HG02763 (cell line): ENCODE measurements at regions not wholly inside any gene's neighbourhood (a gene's known extent, or its start where the extent isn't known, plus 50 kb on each side); places are given as distances from the start of the nearest gene placed in this dataset.
"Not testable (repeated sequence)": the region's sequence is repeated elsewhere in the genome, so short reads cannot be mapped to it uniquely, and the experiment has no call there.

ENCODE experiments used
- ATAC-seq: cut with Tn5 transposase; IDR thresholded peaks from one replicate; pipeline ENCODE4 v1.9.1; 2021; ENCODE audit warnings: mild to moderate bottlenecking, moderate library complexity; ENCODE audit not compliant: unreplicated experiment

DNA sequence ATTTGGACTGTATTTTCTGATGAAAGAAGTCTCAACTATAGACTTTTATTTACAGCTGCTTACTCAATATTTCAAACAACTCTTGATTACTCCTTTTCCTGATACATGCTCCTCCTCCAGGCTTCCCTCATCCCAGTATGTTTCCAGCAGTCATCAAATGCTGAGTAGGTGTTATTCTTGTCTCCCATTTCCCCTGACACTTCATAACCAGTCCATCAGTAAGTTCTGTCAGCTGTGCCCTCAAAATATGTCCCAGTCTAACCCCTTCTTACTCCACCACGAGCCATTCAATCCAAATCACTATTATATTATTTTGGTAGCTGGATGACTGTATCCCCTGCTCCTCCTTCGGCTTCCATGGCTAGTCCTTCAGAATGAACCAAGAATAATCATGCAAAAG, 189.1 kb upstream of the DTNA start:
- no peak for ATAC-seq

DNA sequence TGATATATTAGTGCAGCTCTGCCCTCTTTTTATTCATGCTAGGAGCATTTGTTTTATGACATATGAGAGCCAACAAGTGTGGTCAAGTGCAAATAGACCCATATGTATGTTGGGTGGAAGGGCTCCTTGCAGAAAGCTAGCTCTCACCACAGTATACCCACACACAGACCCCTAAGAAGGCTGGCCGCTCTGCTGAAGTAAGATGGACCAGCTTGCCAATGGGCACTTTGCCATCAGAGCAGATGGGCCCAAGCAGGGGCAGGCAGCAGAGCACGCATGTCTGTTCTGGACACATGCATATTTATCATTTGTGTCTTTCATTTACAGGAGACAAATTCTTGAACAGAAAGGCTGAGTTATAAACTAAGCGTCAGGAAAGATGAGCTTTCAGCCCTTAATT, 187.5 kb upstream of the DTNA start:
- ATAC-seq: no peak

DNA sequence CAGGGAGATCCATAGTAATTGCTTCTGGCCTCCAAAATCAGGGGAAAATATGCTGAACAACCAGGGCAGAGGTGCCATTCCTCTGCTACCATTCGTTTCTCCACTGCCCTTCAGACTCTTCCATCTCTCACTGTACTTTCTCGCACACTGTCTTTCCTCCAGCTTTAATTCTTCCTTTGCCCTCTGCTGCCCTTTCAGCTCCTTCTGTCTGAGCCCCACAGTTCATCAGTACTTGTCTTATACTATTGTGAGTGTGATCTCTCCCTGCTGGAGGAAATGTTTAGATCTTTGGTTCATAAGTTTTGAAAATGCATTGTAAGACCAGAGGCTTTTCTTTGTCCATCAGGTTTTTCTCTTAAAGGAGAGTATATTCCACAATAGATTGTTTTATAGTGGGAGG, 184.9 kb upstream of the DTNA start:
- ATAC-seq: no peak

DNA sequence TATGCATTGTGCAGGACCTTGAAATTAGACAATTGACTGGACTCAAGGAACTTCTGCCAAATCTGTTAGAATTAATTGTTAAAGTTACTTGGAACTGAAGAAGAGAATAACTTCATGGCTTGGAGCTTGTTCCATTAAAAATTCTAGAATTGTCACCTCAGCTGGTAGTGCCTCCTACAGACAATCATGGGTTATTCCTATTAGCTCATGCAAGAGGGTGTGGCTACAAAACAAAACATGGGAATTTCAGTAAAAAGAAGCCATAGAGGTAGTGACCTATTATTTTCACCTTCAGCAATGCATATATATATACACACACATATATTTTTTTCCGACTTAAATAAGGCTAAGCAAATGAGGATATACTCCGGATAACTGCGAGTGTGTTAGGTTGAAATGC, 181.9 kb upstream of the DTNA start:
- no peak for ATAC-seq

DNA sequence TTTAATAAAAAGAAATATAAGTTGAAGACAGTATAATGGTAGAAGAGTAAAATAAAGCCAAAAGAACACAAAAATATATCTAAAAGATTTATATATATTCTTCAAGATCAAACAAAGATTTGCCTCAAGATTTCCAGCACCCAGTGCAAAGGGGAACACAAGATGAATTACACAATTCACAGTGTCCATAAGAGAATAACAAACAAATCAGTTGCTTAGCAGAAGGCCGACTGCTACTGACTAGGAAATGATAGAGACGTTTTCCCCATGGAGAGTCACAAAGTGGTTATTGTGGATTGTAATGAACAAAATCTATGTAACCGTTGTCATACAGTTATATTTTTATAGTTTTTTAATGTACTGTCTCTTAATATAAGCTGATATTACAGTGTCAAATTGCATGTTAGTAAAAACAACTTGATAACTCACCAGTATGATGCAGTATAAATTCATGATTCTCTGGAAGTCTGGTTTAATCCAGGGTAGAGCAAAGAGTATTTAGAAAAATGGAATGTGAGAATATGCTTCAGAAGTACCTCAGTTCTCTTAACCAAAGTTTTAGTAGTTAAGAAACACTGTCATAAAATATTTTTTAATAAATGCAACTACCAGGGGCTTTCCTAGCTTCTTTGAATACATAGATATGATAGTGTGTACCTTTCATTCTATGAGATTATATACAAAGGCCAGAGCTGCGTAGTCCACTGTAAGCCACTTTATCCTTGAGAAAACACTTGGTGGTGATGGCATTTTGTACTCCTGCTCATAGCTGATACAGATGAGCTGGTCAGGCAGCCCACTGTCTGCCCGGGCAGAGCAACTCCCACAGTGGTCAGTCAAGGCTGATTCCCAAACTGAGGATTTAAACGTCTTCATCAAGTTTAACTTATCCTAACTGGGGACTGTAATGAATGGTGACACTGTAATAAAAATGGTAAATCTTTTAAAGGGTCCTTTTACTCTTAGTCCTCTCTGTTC, 180.5 kb upstream of the DTNA start:
- ATAC-seq: no peak

DNA sequence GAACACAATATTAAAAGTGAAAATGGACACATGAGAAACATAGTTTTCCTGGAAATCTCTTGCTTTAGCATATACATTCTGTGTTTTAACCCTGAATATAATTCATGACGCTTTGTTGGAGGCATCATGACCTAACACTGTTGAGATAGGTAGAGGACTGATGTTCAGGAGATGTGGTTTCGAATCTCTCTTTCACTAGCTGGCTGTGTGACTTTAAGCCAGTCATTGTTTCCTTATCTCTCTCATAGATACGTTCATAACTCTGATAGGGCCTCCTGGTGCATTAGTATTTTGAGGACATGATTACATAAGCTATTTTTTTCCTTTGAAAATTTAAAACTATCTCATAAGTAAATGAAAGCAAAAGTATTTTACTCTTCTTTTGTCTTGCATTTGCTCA, 179.0 kb upstream of the DTNA start:
- ATAC-seq: no peak

DNA sequence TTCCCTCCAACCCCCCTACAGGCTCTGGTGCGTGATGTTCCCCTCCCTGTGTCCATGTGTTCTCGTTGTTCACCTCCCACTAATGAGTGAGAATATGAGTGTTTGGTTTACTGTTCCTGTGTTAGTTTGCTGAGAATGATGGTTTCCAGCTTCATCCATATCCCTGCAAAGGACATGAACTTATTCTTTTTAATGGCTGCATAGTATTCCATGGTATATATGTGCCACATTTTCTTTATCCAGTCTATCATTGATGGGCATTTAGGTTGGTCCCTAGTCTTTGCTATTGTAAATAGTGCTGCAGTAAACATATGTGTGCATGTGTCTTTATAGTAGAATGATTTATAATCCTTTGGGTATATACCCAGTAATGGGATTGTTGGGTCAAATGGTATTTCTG, 175.5 kb upstream of the DTNA start:
- not testable (repeated sequence) for ATAC-seq

DNA sequence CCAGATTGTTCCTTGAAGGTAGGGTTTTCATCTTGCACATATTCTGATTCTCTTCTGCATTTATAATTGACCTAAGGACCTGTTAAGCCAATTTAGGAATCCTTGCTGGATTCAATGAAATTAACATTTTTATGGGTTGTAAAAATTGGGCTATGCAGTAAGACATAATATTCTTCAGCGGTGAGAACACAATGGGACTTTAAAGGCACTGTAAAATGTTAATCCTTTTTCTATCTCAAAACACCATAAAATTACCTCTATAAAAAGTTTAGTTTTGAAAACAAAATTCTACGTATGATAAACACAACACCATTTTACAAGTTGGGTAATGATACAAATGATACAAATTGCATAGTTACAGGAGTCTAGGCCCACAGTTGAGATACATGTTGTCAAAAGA, 169.2 kb upstream of the DTNA start:
- ATAC-seq: no peak

DNA sequence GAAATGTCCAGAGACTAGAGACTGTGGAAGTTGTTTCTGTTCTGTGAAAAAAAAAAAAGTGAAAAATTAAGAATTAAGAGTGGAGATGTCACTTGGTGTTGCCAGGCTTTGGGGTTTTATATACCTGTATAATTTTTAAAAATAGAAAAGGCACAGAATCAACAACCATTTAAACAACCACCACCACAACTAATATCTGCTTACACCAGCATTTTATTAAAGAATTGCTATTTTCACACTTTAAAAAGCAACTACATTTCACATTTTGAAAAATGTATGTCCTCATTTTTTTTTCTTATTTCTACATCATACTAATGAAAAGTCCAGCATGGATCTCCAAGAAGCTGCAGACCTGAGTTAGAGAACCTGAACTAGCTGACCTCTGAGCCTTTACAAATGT, 167.5 kb upstream of the DTNA start:
- ATAC-seq: no peak

DNA sequence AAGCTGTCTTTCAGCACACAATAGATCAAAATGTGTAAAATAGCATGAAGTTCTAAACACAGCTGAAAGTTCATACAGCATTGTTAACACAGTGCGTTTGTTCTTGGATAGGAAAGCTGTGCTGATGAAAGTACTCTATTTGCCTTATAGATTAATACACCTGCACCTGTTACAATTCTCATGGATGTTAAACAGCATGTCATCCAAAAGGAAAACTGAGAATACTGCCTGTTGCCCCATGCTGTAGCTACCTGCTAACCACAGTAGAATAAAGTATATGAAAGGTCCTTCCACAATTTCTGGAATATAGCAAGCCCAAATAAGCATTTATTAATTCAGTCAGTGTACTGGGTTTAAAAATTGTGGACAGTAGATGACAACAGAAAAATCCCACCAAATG, 166.7 kb upstream of the DTNA start:
- ATAC-seq: no peak

DNA sequence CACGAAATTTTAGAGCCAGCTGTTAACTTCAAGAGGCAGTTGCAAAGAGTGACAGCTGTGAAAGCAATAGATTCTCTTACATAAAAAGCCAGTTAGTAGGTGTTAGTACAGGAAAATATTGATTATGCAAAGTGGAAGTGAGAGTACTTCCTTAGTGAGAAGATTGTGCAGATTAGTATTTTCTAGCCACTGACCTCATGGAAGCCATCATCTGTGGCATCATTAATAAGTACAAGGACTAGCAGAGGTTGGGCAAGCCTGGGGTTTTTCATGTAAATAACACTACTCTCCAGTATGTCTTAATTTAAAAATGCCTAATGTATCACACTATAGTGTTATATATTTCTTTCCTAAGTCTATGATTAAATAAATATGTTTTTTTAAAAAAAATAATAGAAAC, 166.2 kb upstream of the DTNA start:
- no peak for ATAC-seq

DNA sequence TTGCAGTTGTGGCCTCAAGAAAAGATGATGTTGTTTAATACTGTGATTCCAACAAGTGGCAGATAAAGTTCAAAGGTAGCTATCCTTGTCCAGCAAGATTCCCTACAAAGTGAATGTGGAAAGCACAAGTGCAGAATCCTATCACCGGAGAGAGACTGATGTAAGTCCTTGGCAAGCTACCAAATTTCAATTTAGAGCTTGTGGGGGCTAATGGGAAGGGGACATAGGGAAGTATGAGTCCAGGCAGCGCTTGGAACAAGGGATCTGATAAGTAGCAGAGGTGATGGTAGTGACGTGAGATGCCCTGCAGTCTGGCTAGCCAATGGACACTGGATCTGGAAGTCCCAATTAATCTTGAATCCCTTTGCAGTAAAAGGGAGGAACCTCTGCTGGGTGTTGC, 165.2 kb upstream of the DTNA start:
- ATAC-seq: no peak

DNA sequence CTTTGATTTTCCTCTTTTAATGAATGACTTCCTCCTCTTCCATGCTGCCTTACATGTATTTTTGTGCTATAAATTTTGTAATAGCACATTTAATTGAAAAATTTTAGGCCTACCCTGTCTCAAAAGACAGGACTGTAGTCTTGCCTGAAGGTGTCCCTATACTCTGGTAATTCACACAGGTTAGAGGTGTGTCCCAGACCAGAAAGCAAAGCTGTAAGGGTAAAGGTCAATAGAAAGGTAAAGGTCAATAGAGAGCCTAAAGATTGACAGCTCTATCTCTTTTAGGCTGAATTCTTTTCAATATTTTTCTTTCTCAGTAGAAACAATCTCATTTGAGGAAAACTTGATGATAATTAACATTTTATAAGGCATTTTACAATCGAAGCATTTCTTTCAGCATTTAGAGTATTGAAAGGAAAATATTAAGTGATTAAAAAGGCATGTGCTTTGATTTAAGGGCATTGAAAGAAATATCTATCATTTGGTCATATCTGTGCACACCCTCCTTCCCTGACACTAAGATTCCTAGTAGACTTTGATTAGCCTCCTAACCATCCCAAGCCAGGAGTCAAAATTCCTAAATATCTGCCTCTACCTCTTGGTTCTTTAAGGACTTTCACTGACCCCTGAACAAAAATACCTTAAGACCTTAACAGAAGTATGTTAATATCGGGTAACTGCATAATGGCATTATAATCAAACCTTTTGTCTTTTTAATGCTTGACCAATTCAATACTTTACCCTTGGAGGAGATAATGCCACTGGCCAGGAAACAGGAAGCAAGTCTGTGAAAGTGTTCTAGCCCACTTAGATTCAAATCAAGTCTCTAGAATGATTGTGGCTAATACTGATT, 161.8 kb upstream of the DTNA start:
- ATAC-seq: no peak

DNA sequence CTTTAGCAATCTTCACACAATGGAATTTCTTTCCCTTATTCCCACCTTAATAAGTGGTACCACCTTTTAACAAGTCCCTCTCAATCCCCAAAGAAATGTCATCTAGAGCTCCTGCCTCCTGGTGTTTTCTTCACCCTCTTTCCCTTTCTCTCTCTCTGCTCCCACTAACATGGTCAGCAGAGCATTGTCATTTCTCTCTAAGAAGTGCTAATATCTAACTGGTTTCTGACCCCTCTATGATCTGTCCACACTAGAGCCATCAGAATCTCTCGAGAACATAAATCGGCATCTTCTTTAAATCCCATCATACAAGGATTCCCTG, 161.2 kb upstream of the DTNA start:
- no peak for ATAC-seq

DNA sequence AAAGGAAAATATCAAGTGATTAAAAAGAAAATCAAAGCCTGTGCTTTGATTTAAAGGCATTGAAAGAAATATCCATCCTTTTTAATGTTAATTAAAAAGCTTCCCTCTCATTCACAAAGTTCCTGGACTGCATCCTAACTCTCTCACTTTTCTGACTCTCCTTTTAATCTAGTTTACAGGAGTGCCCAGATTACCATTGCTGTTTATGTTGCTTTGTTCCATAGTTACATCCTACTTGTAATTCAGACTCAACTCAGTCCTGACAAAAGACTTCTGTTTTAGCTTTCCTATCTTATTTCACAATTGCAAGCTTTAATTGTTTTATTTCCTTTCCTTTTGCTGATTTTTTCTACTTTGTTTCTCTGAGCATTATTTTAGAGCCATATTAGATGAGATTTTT, 160.7 kb upstream of the DTNA start:
- no peak for ATAC-seq

DNA sequence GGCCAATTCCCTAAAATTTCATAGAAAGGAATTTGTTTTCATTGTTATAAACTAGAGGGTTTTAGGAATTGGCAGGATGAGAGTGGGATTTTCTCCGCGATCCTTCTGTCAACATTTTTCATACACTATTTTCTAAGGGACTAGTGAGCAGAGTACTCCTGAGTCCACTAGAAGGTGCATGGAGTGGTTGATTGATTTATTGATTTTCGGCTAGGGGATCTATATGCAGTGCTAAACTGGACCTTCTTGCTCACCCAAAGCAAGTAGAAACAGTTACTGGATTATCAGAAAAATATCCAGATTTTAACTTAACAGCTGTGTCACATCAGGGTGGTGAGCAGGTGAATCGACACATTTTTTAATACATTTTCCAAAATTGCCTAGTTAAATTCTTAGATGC, 159.9 kb upstream of the DTNA start:
- no peak for ATAC-seq

DNA sequence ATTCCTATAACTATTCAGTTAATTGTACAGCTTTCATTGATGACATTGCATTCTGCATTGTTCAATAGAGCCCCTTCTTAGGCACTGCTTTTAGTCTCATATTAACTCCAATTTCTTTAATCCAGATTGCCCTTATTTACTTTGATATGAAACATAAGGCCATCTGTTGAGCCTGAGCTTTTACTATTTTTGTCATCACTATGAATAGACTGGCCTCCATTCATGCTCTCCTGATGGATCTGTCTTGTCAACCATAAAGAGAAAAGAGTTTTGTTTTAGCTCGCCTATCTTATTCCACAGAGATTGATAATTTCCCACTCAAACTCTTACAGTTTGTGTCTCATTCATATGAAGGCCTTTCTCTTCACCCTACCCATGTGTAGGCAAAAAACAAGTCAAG, 159.2 kb upstream of the DTNA start:
- no peak for ATAC-seq

DNA sequence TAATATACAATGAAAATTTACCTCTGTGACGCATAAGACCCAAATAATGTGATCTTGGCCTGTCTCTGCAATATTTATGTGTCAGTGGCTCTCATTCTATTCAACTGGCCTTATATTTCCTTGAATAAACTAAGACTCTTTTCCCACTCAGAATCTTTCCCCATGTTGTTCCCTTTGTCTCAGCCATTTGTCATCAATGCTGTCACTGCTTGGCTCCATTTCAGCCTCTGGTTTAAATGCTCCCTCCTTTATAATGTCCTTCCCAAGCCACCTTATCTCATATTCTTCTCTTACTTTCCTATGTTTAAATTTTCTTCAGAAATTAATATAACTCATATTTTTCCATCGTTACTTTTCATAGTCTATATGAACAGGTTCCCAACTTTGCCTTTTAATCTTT, 158.3 kb upstream of the DTNA start:
- no peak for ATAC-seq

DNA sequence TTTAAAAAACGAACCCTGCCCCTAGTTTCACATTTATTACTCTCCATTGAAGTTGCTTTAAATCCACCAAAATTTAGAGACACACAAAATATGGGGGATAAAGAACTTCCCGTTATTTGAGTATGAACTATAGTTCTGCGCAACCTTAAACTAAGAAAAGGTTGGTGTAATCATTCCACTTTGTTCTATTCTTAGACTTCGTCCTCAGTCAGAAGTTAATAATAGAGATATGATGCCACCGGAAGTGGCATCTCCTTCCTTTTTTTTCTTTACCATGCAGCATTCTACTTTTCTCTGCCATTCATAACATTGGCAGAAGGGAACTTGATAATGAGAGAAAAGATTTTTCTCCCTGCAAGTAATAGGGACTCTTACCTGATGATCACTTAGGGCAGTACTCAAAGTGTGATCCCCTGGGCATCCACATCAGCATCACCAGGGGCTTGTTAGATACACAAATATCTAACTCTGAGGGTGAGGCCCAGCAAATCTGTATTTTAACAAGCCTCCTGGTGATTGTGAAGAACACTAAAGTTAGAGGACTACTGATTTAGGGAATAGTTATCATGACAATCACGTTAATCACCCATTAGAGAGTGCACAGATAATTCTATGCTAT, 147.7 kb upstream of the DTNA start:
- no peak for ATAC-seq

DNA sequence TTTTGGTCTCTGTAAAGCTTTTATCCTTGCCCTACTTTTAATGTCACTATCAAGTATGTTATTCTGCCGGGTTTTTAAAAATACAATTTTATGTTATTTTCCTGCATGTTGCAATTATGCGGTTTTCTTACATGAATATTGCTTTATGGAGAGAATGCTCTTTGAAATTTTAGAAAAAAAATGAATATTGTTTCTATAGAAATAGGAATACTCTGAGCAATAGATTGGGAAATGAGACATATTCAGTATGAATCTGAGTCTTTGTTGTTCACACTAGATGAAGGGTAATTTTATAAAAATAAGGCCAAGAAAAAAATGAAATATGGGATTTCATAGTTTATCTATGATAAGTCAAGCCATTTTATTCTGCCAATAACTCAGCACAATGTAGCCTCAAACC, 142.2 kb upstream of the DTNA start:
- ATAC-seq: no peak

DNA sequence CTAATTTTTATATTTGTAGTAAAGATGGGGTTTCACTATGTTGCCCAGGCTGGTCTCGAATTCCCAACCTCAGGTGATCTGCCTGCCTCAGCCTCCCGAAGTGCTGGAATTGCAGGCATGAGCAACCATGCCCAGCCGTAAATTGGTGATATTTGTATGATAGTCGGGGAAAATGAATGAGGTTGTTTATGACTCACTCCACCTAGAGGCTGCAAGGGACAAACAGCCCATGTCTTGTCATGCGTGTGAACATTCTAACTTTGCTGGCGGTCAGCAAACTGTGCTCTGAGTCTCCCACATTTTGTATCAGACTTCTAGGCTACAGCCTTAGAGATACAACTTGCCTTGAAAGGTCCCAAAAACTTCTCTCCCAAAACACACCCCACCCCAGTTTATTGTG, 133.5 kb upstream of the DTNA start:
- ATAC-seq: no peak

DNA sequence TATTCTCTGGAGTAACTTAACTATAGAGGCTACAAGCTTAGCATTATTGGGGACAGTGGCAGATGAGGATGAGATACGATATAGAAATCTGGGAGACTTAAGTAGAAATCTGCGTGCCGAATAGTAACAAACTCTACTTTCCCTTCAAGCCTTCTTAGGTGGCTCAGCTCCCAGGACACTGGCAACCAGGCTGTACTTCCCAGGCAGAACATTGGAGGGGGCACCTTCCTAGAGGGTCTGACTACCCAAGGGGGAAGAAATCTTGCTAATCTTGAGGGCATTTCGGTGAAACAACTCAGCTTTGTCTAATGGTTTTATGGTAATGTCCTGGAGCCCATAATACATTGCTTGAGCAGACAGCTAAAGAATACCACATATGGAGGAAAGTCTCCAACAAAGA, 126.2 kb upstream of the DTNA start:
- ATAC-seq: no peak
